GM21619 (cell line): ENCODE measurements at regions not wholly inside any gene's neighbourhood (a gene's known extent, or its start where the extent isn't known, plus 50 kb on each side); places are given as distances from the start of the nearest gene placed in this dataset.

Experiments used
- ATAC-seq: cut with Tn5 transposase; IDR thresholded peaks from one replicate; pipeline ENCODE4 v1.9.1; 2021; ENCODE audit not compliant: unreplicated experiment

DNA sequence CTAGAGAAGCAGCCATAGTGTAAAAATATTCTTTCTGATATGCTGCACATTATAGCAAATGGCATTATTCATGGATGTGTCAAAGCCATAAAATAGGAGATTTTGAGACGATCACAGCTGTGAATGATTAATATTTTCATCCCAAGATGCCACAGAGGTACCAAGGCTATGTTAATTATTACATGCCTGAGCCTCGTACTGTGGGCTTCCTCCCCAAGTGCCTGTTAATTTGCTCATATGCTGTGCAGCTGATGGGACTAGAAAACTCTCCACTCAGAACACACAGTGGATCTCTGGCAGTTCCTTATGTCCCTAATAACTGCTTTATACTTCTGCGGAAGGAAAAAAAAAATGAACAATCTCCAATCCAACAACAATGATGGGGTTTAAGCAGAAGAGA is 184.9 kb upstream of the TSHZ2 start:
- ATAC-seq, result no peak

DNA sequence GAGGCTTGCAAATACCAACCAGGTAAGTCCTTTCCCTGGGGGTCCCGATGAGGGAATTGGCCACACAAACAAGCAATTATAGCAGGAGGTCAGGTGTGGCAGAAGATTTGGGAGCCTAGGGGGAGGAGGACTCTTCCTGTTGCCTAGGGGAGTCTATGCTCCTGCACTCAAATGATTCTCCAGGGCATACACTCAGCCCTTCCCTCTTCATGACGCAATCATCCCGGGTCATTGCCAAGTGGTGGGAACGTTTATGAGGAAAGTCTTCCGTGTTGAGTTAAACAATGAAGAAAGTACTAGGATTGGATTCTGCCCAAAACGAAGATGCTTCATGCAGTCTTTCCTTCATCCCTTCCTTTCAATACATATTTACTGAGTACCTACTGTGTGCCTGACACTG is 186.5 kb upstream of the TSHZ2 start:
- no peak for ATAC-seq

DNA sequence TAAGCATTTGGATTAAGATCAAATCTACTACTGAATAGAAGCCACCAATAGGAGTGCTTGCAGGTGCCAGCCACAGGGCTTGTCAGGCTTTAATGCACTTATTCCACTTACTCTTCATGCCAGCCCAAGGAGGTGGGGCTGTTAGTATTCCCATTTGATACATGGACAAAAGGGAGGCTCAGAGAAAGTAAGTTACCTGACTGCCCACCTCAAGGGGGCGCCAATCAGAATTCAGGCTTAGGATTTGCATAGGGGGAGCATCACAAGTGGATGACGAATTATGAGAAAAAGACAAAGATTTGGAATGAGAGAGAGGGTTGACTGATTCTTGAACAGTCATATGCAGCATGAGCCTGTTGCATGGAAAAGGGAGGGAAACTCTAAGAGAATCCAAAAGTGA is 188.4 kb upstream of the TSHZ2 start:
- no peak for ATAC-seq

DNA sequence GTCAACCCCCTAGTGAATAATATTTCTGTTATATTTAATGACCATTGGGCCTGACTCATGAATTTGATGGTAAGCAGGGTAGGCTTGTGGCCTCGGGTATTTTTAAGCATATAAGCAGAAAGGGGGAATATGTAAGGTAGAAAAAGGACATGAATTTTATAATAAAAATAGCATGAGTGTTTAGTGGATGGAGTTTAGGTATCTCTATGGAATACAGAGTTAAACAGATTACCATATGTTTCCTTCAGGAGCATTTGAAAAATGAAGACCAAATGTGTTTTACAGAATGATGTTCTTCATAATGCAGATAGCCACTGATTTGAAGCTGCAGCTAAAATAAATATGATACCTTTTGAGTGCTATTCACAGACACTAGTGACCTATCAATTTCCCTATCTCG is 191.7 kb upstream of the TSHZ2 start:
- ATAC-seq, result no peak

DNA sequence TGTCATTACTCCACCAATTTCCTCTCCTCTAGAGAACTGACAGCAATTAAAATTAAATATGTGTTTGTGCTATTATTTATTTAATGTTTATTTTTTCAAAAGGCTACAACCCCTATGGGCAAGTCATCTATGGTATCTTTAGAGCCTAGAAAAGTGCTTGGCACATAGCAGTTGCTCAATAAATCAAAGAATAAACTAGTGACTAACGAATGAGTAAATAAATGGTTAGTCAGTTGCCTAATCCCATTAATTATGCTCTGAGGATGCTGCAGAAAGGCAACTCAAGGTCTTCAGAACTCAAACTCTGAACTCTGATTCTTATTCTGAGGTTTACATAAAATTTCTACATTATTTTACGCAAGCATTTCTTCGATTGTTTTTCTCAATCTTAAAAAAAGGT is 193.0 kb upstream of the TSHZ2 start:
- no peak for ATAC-seq

DNA sequence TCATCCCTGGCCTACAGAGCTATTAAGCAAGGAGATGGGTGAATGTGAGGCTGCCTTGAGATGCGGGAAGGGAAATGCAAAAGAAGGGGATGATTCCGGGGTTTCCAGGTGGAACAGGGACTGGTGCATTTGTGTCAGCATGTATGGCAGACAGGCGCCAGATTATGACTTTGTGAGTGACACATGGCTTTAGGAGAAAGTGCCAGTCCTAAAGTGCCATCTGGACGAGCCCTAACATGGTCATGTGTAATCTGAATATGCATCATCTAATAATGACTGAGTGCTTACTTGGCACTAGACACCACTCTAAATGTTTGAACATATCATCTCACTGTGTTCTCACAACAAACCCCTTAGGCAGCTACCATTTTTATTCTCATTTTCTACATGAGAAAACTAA is 195.0 kb upstream of the TSHZ2 start:
- ATAC-seq, result no peak

DNA sequence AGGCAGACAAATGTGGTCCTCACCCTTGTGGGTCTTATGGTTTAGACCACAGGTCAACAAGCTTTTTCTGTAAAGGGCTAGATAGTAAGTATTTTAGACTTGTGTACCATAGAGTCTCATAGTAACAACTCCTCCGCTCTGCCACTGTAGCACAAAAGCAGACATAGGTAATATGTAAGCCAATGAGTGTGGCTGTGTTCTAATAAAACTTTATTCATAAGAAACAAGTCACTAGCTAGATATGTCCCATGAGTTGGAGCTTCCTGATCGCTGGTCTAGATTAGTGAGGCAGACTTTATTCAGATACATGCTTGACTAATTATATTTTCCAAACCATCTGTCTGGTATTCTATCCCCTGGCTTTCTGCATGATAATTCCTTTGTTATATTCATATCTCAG is 196.4 kb upstream of the TSHZ2 start:
- ATAC-seq, result no peak

DNA sequence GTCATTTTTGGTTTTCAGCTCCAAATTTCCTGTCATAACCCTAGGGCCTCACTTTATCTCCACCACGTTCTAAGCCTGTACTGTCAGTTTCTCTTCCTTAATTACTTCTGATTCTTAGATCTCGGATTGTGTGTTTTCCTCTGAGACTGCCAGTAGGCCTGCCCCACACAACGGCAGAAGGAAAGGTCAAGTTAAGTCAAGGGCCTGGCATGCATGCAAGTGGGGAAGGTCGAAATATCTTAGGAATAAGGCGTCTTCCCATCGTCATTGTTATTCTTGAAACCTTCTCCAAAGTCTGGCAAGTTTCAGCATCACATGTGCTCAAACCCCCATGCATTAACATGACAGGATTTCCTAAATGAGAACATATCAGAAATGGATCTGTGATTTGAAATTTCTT is 203.5 kb upstream of the TSHZ2 start:
- no peak for ATAC-seq

DNA sequence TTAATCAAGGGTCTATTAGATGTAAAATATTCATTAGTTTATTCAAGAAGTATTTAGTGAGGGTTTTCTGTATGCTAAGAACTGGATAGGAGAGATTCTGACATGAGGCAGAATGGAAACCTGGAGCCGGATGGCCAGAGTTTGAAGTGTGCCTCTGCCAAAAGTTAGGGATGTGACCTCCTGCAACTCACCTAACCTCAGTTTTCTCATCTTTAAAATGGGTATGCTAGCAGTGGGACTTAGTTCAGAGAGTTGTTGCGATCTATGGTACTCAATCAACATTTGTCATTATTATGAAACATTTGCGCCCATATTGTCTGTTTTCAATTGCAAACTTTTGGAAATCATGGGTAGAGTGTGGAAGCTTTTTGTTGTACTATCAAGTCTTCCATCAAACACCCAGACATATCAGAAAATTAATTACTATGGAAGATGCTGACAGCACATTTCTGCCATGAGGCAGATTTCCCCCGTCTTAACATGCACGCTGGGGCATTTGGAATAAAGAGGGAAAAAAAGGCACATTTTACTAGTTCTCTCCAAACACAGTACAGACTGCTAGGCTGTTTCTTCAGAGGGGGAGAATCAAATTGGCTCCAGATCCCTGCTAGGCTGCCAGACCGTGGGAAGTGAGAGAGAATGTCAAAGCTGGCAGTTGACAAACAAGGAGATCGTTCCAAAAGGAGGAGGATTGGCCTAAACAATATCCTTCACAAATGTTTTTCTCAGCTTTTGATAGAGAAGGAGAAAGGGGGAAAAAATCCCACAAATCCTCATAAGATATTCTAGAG is 205.3 kb upstream of the TSHZ2 start:
- no peak for ATAC-seq

DNA sequence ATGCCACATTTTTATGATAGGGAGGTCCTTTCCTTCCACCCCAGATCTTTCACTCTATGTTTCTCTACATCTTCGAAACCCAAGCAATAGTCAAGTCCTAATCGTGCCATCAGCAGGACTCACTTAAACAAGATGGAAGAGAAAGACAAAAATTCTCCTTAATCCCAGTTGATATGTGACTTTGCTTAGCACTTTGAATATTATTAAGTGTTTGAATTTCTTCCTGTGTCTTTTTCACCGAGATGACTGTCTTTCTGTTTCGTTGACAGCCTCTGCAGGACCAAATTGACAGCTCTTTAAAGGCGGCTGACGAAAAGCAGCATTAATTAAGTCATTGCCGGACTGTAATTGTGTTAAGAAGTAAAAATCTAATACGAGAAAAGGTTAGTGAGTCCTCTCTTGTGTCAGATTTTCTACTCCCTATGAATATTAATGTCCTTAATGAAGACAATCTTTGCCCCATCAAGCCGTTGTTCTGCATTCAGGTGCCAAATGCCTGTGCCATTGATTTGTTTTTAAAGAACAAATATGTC is 208.8 kb upstream of the TSHZ2 start:
- no peak for ATAC-seq

DNA sequence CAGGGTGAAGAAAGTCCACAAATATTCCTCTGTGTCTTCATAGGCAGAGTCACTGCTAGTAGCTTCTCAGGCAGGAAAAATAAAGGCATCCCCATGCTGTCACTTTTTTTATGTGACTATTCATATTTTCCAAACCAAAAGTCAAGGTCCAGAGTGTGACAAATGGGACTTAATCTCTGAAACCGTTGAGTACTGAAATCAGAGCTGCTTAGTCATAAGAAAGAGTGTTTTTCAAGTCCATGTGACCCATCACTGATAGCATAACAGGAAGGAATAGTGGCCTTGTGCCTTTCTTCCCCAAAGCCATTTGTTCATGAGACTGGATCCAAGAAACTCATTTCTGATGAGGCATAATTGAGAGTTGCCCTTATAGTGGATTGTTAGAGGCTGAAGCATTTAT is 210.3 kb upstream of the TSHZ2 start:
- ATAC-seq, result no peak

DNA sequence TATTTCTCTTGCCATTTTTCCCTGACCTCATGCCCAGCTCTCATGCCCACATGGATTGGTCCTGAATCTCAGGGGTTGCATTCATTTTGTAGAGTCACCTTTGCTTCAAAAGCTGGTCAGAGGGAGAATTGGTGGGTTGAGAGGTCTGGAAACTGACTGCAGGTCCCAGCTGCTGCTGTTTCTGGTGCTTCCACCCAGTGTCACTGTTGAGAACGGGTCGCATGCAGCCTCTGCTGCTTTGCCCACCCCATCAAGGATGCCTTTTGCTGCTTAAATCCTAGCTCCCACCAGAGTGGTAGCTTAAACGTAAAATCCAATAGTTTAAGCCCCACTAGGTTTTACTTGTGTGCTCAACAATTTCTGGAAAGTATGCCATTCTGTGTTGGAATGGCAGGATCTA is 211.4 kb upstream of the TSHZ2 start:
- no peak for ATAC-seq

DNA sequence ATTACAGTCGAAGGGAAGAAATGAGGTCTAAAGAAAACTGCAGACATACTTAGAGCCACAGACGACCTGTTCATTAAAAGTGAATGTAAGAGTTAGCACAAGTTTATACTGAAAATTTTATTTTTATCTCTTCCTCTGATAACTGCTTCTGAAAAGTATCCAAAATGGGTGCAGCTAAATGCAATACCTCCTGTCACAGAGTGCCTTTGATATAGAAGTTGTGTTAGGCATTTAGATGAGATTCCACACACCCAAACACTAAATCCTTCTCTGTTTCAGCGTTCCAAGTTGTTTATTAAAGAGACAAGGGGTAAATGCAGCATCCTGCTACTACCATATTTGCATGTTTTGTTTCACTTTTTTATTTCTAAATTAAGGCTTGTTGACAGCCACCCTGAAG is 214.7 kb upstream of the TSHZ2 start:
- ATAC-seq, result no peak

DNA sequence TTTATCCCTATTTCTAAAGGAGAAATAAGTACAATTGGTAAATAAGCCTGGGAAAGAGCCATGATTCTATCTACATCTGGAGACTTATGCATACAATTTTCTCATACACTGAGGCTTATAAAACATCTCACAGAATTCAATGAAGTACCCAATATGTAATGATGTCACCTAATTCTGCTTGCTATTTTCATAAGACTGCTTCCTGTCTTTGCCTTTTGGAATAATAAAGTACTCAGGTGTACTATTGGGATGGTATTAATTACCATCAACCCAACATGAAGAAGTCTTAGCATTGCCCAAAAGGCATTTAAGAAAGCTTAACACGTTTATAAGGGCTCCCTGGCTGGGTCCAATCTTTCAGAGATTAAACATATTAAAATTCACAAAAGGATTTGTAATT is 216.4 kb upstream of the TSHZ2 start:
- ATAC-seq, result no peak

DNA sequence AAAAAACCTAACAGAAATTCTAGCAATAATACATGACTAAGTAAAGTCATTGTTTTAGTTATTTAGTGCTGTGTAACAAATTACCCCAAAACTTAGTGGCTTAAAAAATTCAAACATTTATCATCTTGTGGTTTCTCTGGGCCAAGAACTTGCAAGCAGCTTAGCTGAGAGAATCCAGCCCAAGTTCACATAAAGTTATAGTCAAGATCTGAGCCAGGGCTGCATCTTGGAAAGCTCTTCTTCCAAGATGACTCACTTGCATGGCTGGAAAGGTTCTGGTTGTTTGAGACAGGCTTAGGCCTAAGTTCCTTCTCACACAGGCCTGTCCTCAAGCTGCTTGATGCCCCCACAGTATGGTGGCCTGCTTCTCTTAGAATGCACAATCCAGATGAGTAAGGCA is 217.8 kb upstream of the TSHZ2 start:
- ATAC-seq, result no peak

DNA sequence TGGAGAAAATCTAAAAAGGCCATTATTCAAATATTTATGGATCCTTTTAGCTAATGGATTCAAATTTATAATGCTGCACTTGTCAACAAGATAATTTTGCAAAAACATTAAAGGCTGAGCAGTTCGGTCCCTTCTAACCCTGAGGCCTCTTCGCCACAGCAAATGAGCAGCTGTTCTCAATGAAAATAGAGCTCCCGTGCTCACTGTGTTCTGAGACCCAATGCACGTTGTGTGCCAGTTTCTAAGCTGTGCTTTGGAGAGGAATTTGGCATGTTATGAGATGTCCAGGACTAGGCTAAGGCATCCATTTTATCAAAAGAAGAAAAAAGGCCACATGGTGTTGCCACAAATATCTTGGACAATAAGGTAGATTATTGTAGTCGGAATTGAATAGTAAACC is 220.1 kb upstream of the TSHZ2 start:
- no peak for ATAC-seq

DNA sequence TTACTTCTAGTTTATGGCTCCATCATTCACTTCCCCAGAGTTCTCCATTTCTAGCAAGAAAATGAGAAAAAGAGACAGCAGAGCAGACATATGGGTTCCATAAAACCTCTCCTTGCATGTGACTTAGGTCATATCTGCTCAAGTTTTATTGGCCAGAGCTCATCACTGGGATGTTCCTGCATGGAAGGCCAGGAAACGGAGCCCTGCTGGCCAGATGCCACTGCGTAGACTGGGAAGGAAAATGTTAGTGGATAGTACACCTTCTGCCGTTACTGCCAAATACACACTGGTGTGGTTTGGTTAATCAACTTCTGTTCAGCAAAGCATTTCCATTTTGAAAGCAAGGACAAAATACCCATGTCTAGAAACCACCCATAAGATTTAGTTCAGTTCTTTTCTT is 220.6 kb upstream of the TSHZ2 start:
- ATAC-seq, result no peak

DNA sequence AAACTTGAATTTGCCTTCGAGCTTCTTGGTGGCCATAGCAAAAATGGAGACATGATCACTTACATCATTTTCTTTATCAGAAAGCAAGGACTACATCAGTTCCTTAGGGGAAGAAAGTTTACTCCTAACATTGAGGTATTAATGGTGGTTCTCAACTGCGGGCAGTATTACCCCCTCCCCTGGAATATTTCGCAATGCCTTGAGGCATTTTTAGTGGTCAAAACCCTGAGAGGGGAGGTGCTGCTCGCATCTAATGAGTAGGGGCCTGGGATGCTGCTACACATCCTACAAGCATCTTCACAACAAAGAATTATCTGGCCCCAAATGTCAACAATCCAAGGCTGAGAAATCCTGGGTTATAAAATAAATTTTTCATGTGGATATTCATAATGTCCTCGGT is 222.2 kb upstream of the TSHZ2 start:
- no peak for ATAC-seq

DNA sequence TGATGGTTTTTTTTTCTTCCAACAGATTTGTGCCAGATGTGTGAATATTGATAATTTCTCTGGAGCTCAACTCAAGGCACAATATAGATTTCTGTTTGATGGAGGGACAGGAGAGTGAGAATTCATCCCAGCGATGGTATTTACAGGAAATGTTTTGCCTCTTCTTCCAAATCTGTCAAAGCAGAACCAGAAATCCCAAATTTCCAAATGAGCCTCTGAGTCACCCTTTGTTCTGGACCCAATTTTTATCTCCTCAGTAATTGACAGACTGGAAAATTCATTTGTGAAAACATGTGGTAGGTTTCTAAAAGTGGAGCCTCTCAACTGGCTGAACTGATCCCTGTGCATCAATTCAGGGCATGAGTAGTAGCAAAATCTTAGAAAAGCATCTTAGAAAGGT is 223.2 kb upstream of the TSHZ2 start:
- no peak for ATAC-seq

DNA sequence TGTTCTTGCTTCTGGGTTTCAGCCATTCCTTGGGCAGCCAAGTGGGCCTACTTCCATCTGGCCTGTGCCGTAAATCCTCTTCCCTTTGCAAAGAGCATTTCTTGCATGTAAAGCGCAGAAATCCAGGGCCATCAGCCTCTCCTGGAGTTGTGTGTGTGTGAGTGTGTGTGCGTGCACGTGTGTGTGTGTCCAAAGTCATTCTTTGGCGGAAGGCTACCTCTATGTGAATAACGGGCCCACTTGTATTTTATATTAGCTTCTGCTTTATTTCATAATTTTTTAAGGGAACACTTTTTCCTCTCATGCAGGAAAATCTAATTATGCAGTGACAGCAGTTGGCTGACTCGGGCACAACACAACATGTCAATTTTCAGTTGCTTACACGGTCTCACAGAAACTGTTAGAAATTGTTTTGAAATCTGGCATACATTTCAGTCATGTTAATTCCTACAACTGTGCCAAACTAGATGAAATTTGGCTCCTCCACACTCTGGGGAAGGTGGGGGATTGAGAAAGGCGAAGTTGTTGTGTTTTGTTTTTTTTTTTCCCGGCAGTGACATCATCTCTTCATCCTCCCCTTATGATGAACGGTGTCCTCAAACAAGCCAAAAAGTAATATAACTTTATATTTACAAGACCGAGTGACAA is 223.7 kb upstream of the TSHZ2 start:
- no peak for ATAC-seq

DNA sequence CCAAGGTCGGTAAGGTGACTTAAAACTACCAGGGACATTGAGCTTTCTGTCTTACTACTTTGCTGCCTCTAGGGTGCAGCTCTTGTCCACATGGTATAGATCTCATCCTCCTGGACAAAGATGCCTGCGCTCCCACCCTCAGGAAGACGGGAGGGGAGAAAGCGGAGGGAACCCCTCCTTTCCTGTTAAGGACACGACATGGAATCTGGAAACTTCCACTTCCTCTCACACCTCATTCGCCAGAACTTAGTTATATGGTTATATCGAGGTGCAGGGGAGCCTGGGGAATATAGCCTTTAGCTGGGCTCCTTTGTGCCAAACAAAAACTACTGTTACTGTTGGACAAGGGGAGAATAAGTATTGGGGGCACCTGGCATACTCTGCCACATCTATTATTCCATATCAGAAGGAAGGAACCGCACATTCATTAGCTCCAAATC is 224.3 kb upstream of the TSHZ2 start:
- ATAC-seq, result no peak

DNA sequence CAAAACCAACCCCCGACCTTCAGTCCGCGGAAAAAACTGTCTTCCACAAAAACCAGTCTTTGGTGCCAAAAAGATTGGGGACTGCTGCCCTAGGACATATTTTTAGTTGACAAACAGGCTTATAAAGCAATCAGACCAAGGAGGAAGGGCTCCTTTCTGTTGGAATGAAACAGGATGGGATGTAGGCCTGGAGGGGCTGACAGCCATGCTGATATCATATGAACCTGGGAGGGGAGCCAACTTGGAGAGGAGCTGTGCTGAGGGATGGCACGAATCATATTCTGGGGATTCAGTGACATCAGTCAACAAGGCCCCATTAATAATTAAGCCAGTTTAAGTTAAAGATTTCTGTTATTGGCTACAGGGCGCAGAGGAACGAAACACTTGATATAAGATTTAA is 225.4 kb upstream of the TSHZ2 start:
- no peak for ATAC-seq

DNA sequence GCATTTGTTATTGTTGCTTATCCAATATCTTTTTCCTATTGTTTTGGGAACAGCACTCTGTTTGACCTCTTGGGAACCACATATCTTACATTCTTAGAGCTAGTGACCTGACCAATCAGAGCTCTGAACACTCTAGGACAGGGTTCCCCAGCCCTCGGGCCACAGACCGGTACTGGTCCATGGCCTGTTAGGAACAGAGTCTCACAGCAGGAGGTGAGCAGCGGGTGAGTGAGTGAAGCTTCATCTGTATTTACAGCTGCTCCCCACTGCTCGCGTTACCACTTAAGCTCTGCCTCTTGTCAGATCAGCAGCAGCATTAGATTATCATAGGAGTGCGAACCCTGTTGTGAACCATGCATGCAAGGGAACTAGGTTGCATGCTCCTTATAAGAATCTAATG is 226.0 kb upstream of the TSHZ2 start:
- ATAC-seq, result no peak
